ENCODE measurements at regions not wholly inside any gene's neighbourhood (a gene's known extent, or its start where the extent isn't known, plus 50 kb on each side); places are given as distances from the start of the nearest gene placed in this dataset.

DNA sequence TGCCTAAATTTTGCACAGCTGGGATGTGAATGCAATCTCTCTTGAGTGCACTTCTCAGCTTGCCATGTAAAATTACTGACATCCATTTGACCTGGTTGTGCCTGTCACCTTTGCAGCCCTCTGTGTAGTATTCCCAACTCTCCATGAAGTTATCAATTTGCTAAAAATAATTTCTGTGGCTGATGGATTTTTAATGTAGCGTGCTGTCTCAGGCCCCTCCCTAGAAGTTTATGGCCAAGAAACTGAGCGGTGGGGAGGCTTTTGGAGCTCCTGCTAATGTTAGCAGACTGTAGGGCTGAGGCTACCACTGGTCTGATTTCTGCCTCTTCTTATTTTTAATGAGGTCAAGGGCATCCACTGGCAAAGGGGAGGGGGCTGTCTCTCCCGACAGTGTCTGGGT is 577.0 kb upstream of the DPP6 start:
- no peak for DNase-seq

- DNase-seq = no peak
Observed at GRCh38 chr7:153476166-153476565, 576.0 kb upstream of the DPP6 start.

DNA sequence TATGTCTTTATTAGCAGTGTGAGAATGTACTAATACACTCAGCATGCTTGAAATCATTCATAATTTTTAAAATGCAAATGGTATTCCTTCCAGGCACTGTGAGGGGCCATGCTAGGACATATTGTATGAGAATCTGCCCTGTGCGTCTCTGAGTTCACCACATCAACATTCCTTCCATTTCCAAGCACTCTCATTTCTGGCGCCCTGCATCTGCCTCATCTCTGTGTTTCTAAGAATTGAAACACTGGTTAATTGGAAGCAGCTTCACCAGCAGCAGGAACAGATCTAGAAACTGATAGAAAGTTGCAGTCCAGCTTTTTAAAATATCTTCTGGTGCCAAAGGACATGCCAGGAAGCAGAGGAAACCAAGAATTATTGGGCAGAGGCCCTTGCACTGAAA is 555.9 kb upstream of the DPP6 start:
- no peak for DNase-seq

- DNase-seq = no peak
Observed at GRCh38 chr7:153503093-153503492, 549.1 kb upstream of the DPP6 start.

- DNase-seq = no peak
Observed at GRCh38 chr7:153504288-153505075, 547.7 kb upstream of the DPP6 start.

DNA sequence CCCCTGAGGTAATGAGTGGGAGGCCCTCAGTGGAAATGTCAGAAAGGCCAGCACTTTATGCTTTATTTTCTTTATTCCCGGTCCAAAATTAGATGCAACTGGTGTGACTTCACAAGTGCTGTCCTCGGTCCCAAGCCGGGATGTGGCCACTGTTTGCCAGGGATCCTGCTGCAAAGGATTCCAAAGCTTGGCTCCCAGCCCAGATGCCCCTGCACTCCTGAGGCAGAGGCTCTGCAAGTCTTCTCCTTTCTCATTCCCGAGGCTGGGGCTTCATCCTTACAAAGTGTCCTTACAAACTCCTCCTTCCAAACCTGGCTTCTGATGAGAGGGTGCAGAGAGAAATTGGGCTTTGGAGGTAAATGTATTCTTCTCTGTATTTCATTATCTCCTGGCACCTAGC is 544.3 kb upstream of the DPP6 start:
- DNase-seq = no peak

- DNase-seq = no peak
Observed at GRCh38 chr7:153509768-153510167, 542.4 kb upstream of the DPP6 start.

DNA sequence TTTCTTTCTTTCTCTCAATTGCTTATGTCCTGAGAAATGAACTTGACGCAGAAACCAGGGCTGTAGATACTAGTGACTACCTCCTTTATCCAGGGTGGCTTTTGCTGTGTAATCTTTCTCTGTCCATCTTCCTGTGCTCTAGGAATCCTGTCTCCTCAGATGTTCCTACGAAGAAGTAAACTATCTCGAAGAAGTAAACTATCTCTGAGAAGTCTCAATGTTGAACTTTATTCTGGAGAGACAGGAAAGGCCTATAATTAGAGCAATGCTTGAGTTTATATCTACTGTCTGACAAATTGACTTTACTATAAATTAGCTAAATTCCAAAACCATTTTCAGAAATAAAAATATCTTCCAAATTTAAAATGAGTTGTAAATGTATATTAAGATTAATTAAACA is 541.5 kb upstream of the DPP6 start:
- DNase-seq = no peak

GRCh38 chr7:153514032-153514431 is 538.2 kb upstream of the DPP6 start:
- DNase-seq = no peak

GRCh38 chr7:153515359-153515758 is 536.8 kb upstream of the DPP6 start:
- DNase-seq = no peak

GRCh38 chr7:153518201-153518984 is 533.8 kb upstream of the DPP6 start:
- no peak for DNase-seq

DNA sequence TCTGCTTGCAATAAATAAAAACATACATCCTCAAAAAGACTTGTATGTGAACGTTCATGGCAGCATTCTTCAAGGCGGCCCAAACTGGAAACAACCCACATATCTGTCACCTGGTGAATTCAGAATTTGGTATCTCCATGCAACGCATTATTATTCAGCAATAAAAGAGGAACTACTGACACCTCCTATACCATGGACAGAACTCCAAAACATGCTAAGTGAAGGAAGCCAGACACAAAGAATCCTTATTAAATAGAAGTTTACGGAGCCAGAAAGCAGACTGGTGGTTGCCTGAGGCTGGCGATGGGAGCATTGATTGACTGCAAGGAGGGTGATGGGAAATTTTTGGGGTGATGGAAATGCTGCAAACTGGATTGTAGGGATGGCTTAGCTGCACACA is 530.8 kb upstream of the DPP6 start:
- no peak for DNase-seq

DNA sequence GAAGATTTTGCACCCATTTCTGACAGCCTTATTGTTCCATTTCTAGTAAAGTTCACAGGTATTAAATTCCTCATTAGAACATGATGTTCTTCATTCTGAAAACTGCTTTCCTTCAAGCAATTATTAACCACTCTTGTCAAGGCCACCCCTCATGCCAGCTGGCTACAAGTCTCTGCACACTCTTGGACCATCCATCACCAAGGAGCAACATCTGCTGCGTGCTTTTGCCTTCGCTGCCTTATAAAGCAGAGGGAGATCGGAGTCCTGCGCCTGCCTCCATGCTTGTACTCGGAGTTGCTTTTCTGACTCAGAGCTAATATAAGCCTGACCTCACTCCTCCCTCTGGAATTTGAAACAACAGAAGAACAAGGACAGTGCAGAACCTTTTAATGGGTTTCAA is 529.9 kb upstream of the DPP6 start:
- no peak for DNase-seq

DNA sequence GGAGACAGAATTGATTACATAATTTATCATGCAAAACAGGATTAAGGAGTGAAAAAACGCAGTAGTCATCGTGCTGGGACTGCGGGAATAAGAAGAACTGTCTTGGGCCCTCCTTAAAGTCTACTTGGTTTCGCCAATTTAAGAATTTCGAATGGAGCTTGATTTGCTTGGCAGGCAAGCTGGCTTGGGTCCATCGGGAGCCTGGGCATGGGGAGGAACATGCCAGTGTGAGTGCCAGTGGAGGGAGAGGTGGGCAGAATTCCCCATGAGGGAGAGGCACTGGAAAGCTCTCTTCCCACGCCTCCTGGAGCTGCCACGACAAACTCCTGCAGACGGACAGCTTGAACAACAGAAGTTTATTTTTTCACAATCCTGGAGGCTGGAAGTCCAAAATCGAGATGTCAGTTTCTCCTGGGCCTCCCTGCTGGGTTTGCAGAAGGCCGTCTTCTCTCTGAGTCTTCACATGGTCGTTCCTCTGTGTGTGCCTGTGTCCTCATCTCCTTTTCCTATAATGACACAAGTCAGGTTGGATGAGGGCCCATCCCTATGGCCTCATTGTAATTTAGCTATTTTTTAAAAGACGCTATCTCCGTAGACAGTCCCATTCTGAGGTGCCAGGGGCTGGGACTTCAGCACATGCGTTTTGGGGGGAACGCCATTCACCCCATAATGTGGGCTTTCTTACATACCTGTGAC is 528.7 kb upstream of the DPP6 start:
- DNase-seq = no peak

- DNase-seq = no peak
Observed at GRCh38 chr7:153524070-153524601, 528.1 kb upstream of the DPP6 start.

DNA sequence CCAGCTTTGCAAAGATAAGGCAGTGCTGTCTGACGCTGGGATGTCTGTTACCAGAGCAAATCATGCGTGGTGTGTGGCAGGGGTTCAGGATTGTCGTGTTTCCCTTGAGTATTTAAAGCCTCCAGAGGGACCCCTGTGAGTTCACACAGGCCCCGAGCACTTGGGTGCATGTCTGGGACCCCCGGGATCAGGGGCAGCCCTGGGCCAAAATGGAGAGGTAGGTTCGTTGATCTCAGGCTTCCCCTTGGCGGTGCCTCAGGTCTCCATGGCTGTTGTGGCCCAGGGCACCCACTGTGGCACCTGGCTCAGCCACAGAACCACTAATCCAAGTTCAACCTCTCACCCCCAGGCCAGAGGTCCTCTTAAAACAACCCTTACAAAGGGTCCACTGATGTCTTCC is 523.1 kb upstream of the DPP6 start:
- DNase-seq = no peak

- DNase-seq = no peak
Observed at GRCh38 chr7:153529651-153530165, 522.5 kb upstream of the DPP6 start.

- DNase-seq = no peak
Observed at GRCh38 chr7:153530441-153530840, 521.8 kb upstream of the DPP6 start.

DNA sequence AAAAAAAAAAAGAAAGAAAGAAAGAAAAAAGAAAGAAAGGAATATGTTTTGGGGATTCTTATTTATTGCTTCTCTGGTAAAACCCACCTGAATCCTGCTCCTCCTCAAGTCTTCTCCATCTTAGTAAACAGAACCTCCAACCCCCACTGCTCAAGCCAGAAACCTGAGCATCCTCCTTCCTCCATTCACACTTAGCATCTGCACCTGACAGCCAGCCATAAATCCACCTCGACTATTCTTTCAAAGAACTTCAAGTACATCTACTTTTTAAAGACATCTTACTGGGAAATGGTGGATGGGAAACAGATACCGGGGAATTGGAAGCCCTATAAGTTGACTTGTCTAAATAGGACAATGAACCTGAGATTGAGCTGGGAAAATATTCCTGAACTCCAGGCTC is 519.9 kb upstream of the DPP6 start:
- no peak for DNase-seq

- no peak for DNase-seq
Observed at GRCh38 chr7:153537271-153537670, 514.9 kb upstream of the DPP6 start.

- no peak for DNase-seq
Observed at GRCh38 chr7:153541903-153542302, 510.3 kb upstream of the DPP6 start.

GRCh38 chr7:153543232-153543631 is 509.0 kb upstream of the DPP6 start:
- no peak for DNase-seq

DNA sequence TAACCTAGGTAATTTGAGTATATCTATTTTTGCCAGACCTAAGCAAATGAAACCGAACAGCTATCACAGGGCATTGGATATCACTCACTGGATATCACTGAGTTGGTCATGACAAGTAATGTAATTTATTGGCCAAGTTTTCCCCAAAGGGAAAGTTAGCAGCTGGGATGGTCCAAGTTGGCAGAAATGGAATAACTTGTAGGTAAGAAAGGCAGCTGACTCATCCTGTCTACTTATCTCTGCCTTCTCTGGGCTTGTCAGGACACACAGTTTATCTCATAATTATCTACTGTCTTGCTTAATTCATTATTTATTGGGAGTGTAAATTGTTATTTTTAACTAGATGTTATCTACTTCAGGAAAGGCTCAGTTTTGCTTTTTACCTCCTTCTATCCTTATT is 502.0 kb upstream of the DPP6 start:
- DNase-seq = no peak

Measured in NCI-H1092 (cell line).